Peyer's patch (tissue), 4 donors: ENCODE measurements at regions not wholly inside any gene's neighbourhood (a gene's known extent, or its start where the extent isn't known, plus 50 kb on each side); places are given as distances from the start of the nearest gene placed in this dataset.

Source experiments
- DNase-seq, 3 donors: peaks; one replicate each; pipeline ENCODE4 v3.0.0-alpha.2; 2017 to 2019
- H3K27ac ChIP-seq, 4 donors: fragments of 200-600 bp; sonication (generic); one replicate each; pipeline ENCODE4 v1.5.1; 2016 to 2019
- H3K27me3 ChIP-seq, 2 donors: fragments of 200-600 bp; sonication (generic); one replicate each; pipeline ENCODE4 v1.5.1; 2019
- H3K36me3 ChIP-seq, 3 donors: fragments of 200-600 bp; sonication (generic); one replicate each; pipeline ENCODE4 v1.5.1; 2016 to 2019
- H3K4me1 ChIP-seq, 4 donors: fragments of 200-600 bp; sonication (generic); one replicate each; pipeline ENCODE4 v1.5.1; 2016 to 2019
- H3K4me3 ChIP-seq, 4 donors: fragments of 200-600 bp; sonication (generic); 1 replicate in 3 of 4; 2 replicates in 1 of 4; pipeline ENCODE4 v1.5.1; 2016 to 2019; ENCODE audit warnings: mild to moderate bottlenecking in 1 of 4
- H3K9me3 ChIP-seq, 4 donors: fragments of 200-600 bp; sonication (generic); one replicate each; pipeline ENCODE4 v1.5.1; 2016 to 2019; ENCODE audit warnings: mild to moderate bottlenecking in 1 of 4
- POLR2A ChIP-seq, 2 donors: fragments of 450-650 bp; IDR thresholded peaks; one replicate each; pipeline ENCODE4 v1.5.1; 2017; ENCODE audit warnings: antibody characterized with exemption in 2 of 2, mild to moderate bottlenecking in 2 of 2, moderate library complexity in 2 of 2
- TF ChIP-seq, protein P1 (sequence below), 6 experiments: fragments of 450-650 bp in 4 of 6; fragments of 200-600 bp in 2 of 6; sonication (generic) in 1 of 6; IDR thresholded peaks; one replicate each; pipeline ENCODE4 v1.5.1; 2017 to 2019; ENCODE audit warnings: antibody characterized with exemption in 6 of 6, mild to moderate bottlenecking in 3 of 6, moderate library complexity in 1 of 6

- Histone ChIP-seq H3K27ac (no peak overlapping the region), H3K9me3 (no peaks in the 10 kb centered on the region), H3K36me3 (no peaks in the 10 kb centered on the region), H3K4me3 (no peak overlapping the region), H3K27me3 (no peaks in the 10 kb centered on the region), H3K4me1 (no peaks in the 10 kb centered on the region)
- no peak for DNase-seq
- TF ChIP-seq, protein P1, sequence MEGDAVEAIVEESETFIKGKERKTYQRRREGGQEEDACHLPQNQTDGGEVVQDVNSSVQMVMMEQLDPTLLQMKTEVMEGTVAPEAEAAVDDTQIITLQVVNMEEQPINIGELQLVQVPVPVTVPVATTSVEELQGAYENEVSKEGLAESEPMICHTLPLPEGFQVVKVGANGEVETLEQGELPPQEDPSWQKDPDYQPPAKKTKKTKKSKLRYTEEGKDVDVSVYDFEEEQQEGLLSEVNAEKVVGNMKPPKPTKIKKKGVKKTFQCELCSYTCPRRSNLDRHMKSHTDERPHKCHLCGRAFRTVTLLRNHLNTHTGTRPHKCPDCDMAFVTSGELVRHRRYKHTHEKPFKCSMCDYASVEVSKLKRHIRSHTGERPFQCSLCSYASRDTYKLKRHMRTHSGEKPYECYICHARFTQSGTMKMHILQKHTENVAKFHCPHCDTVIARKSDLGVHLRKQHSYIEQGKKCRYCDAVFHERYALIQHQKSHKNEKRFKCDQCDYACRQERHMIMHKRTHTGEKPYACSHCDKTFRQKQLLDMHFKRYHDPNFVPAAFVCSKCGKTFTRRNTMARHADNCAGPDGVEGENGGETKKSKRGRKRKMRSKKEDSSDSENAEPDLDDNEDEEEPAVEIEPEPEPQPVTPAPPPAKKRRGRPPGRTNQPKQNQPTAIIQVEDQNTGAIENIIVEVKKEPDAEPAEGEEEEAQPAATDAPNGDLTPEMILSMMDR (IDR thresholded peaks at IDR 0.05), result no peak
- no peak for TF ChIP-seq POLR2A (IDR thresholded peaks at IDR 0.05)
Observed at GRCh38 chr12:60980558-60980957, 1279.6 kb upstream of the USP15 start.

- H3K27me3 ChIP-seq, result no peaks in the 10 kb centered on the region
- DNase-seq, result no peak
- no peaks in the 10 kb centered on the region for H3K36me3 ChIP-seq
- no peaks in the 10 kb centered on the region for H3K4me1 ChIP-seq
- no peak overlapping the region for H3K4me3 ChIP-seq
- H3K9me3 ChIP-seq, result no peaks in the 10 kb centered on the region
- no peak overlapping the region for H3K27ac ChIP-seq
- TF ChIP-seq POLR2A (IDR thresholded peaks at IDR 0.05), result no peak
- TF ChIP-seq, protein P1 (IDR thresholded peaks at IDR 0.05), result no peak
Observed at GRCh38 chr12:60981473-60981872, 1278.7 kb upstream of the USP15 start.

- no peak overlapping the region for H3K4me3 ChIP-seq
- H3K9me3 ChIP-seq, result peaks cover 0 to 3% (median 0%) of the 10 kb centered on the region in 4 donors
- H3K36me3 ChIP-seq, result no peaks in the 10 kb centered on the region
- TF ChIP-seq POLR2A (IDR thresholded peaks at IDR 0.05), result no peak
- TF ChIP-seq, protein P1 (IDR thresholded peaks at IDR 0.05), result no peak
- no peaks in the 10 kb centered on the region for H3K4me1 ChIP-seq
- H3K27ac ChIP-seq, result no peak overlapping the region
- no peaks in the 10 kb centered on the region for H3K27me3 ChIP-seq
- no peak for DNase-seq
Observed at GRCh38 chr12:60992087-60992486, 1268.1 kb upstream of the USP15 start.

GRCh38 chr12:60995256-60995825 is 1264.9 kb upstream of the USP15 start:
- no peaks in the 10 kb centered on the region for H3K27me3 ChIP-seq
- no peak for DNase-seq
- no peak overlapping the region for H3K4me3 ChIP-seq
- no peaks in the 10 kb centered on the region for H3K4me1 ChIP-seq
- H3K9me3 ChIP-seq, result no peaks in the 10 kb centered on the region
- TF ChIP-seq POLR2A (IDR thresholded peaks at IDR 0.05), result no peak
- TF ChIP-seq, protein P1 (IDR thresholded peaks at IDR 0.05), result no peak
- no peak overlapping the region for H3K27ac ChIP-seq
- H3K36me3 ChIP-seq, result no peaks in the 10 kb centered on the region

- no peak for TF ChIP-seq POLR2A (IDR thresholded peaks at IDR 0.05)
- TF ChIP-seq, protein P1 (IDR thresholded peaks at IDR 0.05), result no peak
Observed at GRCh38 chr12:60997869-60998378, 1262.3 kb upstream of the USP15 start.

More at GRCh38 chr12:60997869-60998378, 1262.3 kb upstream of the USP15 start:
- no peak overlapping the region for H3K4me3 ChIP-seq
- no peaks in the 10 kb centered on the region for H3K9me3 ChIP-seq
- no peaks in the 10 kb centered on the region for H3K36me3 ChIP-seq
- H3K4me1 ChIP-seq, result no peaks in the 10 kb centered on the region
- DNase-seq, result no peak
- no peak overlapping the region for H3K27ac ChIP-seq
- no peaks in the 10 kb centered on the region for H3K27me3 ChIP-seq
